Breast epithelium (tissue), 4 donors: ENCODE measurements at regions not wholly inside any gene's neighbourhood (a gene's known extent, or its start where the extent isn't known, plus 50 kb on each side); places are given as distances from the start of the nearest gene placed in this dataset.
A peak's percentile ranks its signal among the peaks of the same experiment; 100 is the strongest.

Experiments used
- DNase-seq, 2 donors: peaks; one replicate each; pipeline ENCODE4 v3.0.0-alpha.2; 2019; ENCODE audit warnings: low spot score in 2 of 2
- H3K27ac ChIP-seq, 2 donors: fragments of 200-600 bp; sonication (generic) in 1 of 2; one replicate each; pipeline ENCODE4 v1.5.1; 2016 to 2019; ENCODE audit warnings: mild to moderate bottlenecking in 1 of 2
- H3K27me3 ChIP-seq, 2 donors: fragments of 200-600 bp; sonication (generic) in 1 of 2; one replicate each; pipeline versions ENCODE4 v1.5.1 to v1.6.0; 2017 to 2019; ENCODE audit warnings: control low read depth in 1 of 2, mild to moderate bottlenecking in 1 of 2
- H3K36me3 ChIP-seq: fragments of 200-600 bp; one replicate; pipeline ENCODE4 v1.5.1; 2019
- H3K4me1 ChIP-seq, 2 donors: fragments of 200-600 bp; sonication (generic); one replicate each; pipeline ENCODE4 v1.5.1; 2016 to 2019; ENCODE audit warnings: control low read depth in 1 of 2
- H3K4me3 ChIP-seq, 3 donors: fragments of 200-600 bp; sonication (generic); 1 replicate in 2 of 3; 2 replicates in 1 of 3; pipeline ENCODE4 v1.5.1; 2016 to 2019; ENCODE audit warnings: mild to moderate bottlenecking in 3 of 3, moderate library complexity in 2 of 3
- H3K9me3 ChIP-seq, 2 donors: fragments of 200-600 bp; sonication (generic) in 1 of 2; one replicate each; pipeline ENCODE4 v1.5.1; 2016 to 2019; ENCODE audit warnings: control low read depth in 1 of 2
- CTCF ChIP-seq, 3 donors: fragments of 450-650 bp; IDR thresholded peaks; one replicate each; pipeline ENCODE4 v1.5.1; 2016 to 2017; ENCODE audit warnings: antibody characterized with exemption in 3 of 3, mild to moderate bottlenecking in 3 of 3, moderate library complexity in 3 of 3
- POLR2A ChIP-seq: fragments of 450-650 bp; IDR thresholded peaks from one replicate; pipeline ENCODE4 v1.6.1; 2016; ENCODE audit warnings: antibody characterized with exemption, mild to moderate bottlenecking, moderate library complexity
- POLR2AphosphoS5 ChIP-seq, 3 donors: sonication (generic); formaldehyde crosslinking; IDR thresholded peaks; one replicate each; pipeline ENCODE4 v1.6.1; 2017; ENCODE audit warnings: antibody characterized with exemption in 3 of 3
- intact Hi-C: fragments of 100-400 bp; cut with DNase I; formaldehyde crosslinking; loops from one replicate; pipeline ENCODE4 v1.15.1; 2023; ENCODE audit warnings: low total_unique reads

- DNase-seq: no peak
- Histone ChIP-seq H3K4me1 (peaks cover 0 to 3% of the 10 kb centered on the region in 2 donors), H3K9me3 (no peaks in the 10 kb centered on the region), H3K27ac (no peak overlapping the region), H3K4me3 (no peak overlapping the region), H3K27me3 (peaks cover 9 to 20% of the 10 kb centered on the region in 2 donors), H3K36me3 (no peaks in the 10 kb centered on the region)
- TF ChIP-seq CTCF (IDR thresholded peaks at IDR 0.05) (no peak), POLR2A (no peak), POLR2AphosphoS5 (IDR thresholded peaks at IDR 0.05) (no peak)
- intact Hi-C loops: no loop called here
Measured at GRCh38 chr5:1643651-1644392, 120.1 kb upstream of the LPCAT1 start.

GRCh38 chr5:1642621-1643061 lies 118.9 kb upstream of the LPCAT1 start:
- Histone ChIP-seq H3K27ac (no peak overlapping the region), H3K9me3 (no peaks in the 10 kb centered on the region), H3K27me3 (peaks cover 9 to 20% of the 10 kb centered on the region in 2 donors), H3K4me3 (no peak overlapping the region), H3K36me3 (no peaks in the 10 kb centered on the region), H3K4me1 (peaks cover 0 to 3% of the 10 kb centered on the region in 2 donors)
- peak in 1 of 2 donors; percentile 31 for DNase-seq
- TF ChIP-seq POLR2A (no peak), CTCF (IDR thresholded peaks at IDR 0.05) (no peak), POLR2AphosphoS5 (IDR thresholded peaks at IDR 0.05) (no peak)
- intact Hi-C loops: no loop called here

GRCh38 chr5:1642221-1642620 lies 118.5 kb upstream of the LPCAT1 start:
- Histone ChIP-seq H3K27ac (no peak overlapping the region), H3K9me3 (no peaks in the 10 kb centered on the region), H3K4me3 (no peak overlapping the region), H3K4me1 (peaks cover 0 to 3% of the 10 kb centered on the region in 2 donors), H3K36me3 (no peaks in the 10 kb centered on the region), H3K27me3 (peaks cover 9 to 20% of the 10 kb centered on the region in 2 donors)
- DNase-seq: peak in 1 of 2 donors; percentile 19
- TF ChIP-seq POLR2A: no peak
- no peak for TF ChIP-seq POLR2AphosphoS5 (IDR thresholded peaks at IDR 0.05)
- TF ChIP-seq CTCF (IDR thresholded peaks at IDR 0.05): no peak
- intact Hi-C loops: no loop called here

GRCh38 chr5:1641560-1642166 lies 117.9 kb upstream of the LPCAT1 start:
- TF ChIP-seq CTCF (IDR thresholded peaks at IDR 0.05): peak; percentile 53 to 87 (median 81)
- TF ChIP-seq POLR2AphosphoS5 (IDR thresholded peaks at IDR 0.05): no peak
- DNase-seq: peak; percentile 81 to 82

GRCh38 chr5:1641041-1641440 lies 117.3 kb upstream of the LPCAT1 start:
- Histone ChIP-seq H3K27ac (no peak overlapping the region), H3K9me3 (no peaks in the 10 kb centered on the region), H3K36me3 (no peaks in the 10 kb centered on the region), H3K4me3 (no peak overlapping the region), H3K4me1 (peaks cover 0 to 3% of the 10 kb centered on the region in 2 donors), H3K27me3 (peaks cover 9 to 20% of the 10 kb centered on the region in 2 donors)
- no peak for TF ChIP-seq POLR2AphosphoS5 (IDR thresholded peaks at IDR 0.05)
- TF ChIP-seq CTCF (IDR thresholded peaks at IDR 0.05): no peak
- no peak for TF ChIP-seq POLR2A
- intact Hi-C loops: no loop called here
- DNase-seq: peak in 1 of 2 donors; percentile 27

More at GRCh38 chr5:1641560-1642166, 117.9 kb upstream of the LPCAT1 start:
- H3K9me3 ChIP-seq: no peaks in the 10 kb centered on the region
- intact Hi-C loops: no loop called here
- no peaks in the 10 kb centered on the region for H3K36me3 ChIP-seq
- H3K4me1 ChIP-seq: peaks cover 0 to 3% of the 10 kb centered on the region in 2 donors
- H3K27me3 ChIP-seq: peaks cover 9 to 20% of the 10 kb centered on the region in 2 donors
- H3K4me3 ChIP-seq: no peak overlapping the region
- H3K27ac ChIP-seq: no peak overlapping the region
